Activated naive CD4-positive, alpha-beta T cell treated with anti-CD3 and anti-CD28 coated beads, Interleukin-2, amount 50 U/mL, for 72 hours (primary cell): ENCODE measurements at regions not wholly inside any gene's neighbourhood (a gene's known extent, or its start where the extent isn't known, plus 50 kb on each side); places are given as distances from the start of the nearest gene placed in this dataset.
"Not testable (repeated sequence)": the region's sequence is repeated elsewhere in the genome, so short reads cannot be mapped to it uniquely, and the experiment has no call there.

Experiments used
- ATAC-seq, 2 donors: fragments of 150-1000 bp; cut with Tn5 transposase; 2 replicates each; pipeline ENCODE4 v1.10.0; 2021; ENCODE audit warnings: mild to moderate bottlenecking in 2 of 2, moderate library complexity in 2 of 2
- DNase-seq, 2 donors: peaks; one replicate each; pipeline ENCODE4 v3.0.0; 2021 to 2022; ENCODE audit warnings: low spot score in 2 of 2
- H3K27ac Mint-ChIP-seq, 2 donors: one replicate each; pipeline ENCODE4 v1.8.0; 2022; ENCODE audit warnings: mild to moderate bottlenecking in 2 of 2, mixed read lengths in 2 of 2
- H3K36me3 Mint-ChIP-seq, 2 donors: one replicate each; pipeline ENCODE4 v1.8.0; 2022; ENCODE audit warnings: mixed read lengths in 2 of 2
- H3K9me3 Mint-ChIP-seq, 2 donors: one replicate each; pipeline ENCODE4 v1.8.0; 2022; ENCODE audit warnings: mixed read lengths in 2 of 2

GRCh38 chr5:63774939-63775338 lies 187.3 kb downstream of the HTR1A start:
- Mint-ChIP-seq H3K36me3 (no peaks in the 10 kb centered on the region), H3K9me3 (peaks cover 4 to 16% of the 10 kb centered on the region in 2 donors), H3K27ac (no peak overlapping the region)
- DNase-seq (no peak), ATAC-seq (no peak)

DNA sequence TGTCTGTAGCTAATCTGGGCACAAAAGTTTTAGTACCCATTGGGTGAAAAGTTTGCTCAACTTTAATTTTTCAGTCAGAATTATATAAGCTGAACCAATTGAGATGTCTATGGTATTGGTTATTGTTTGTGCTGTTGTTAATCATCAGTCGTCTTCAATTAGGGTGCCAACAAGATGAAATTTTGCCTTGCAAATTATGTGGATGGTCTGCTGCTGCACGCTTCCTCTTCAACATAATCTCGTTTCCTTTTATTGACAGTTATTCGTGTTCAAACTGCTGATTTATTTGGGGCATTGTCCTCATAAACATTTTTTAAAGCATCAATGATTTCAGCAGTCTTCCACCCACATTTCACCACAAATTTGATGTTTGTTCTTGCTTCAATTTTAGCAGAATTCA lies 194.0 kb downstream of the HTR1A start:
- ATAC-seq (no peak), DNase-seq (no peak)
- Mint-ChIP-seq H3K36me3 (no peaks in the 10 kb centered on the region), H3K9me3 (peaks cover 7 to 18% of the 10 kb centered on the region in 2 donors), H3K27ac (no peak overlapping the region)

GRCh38 chr5:63760965-63761364 lies 201.3 kb downstream of the HTR1A start:
- Mint-ChIP-seq H3K9me3 (peaks cover 7 to 8% of the 10 kb centered on the region in 2 donors), H3K27ac (no peak overlapping the region), H3K36me3 (no peaks in the 10 kb centered on the region)
- DNase-seq (no peak), ATAC-seq (no peak)

DNA sequence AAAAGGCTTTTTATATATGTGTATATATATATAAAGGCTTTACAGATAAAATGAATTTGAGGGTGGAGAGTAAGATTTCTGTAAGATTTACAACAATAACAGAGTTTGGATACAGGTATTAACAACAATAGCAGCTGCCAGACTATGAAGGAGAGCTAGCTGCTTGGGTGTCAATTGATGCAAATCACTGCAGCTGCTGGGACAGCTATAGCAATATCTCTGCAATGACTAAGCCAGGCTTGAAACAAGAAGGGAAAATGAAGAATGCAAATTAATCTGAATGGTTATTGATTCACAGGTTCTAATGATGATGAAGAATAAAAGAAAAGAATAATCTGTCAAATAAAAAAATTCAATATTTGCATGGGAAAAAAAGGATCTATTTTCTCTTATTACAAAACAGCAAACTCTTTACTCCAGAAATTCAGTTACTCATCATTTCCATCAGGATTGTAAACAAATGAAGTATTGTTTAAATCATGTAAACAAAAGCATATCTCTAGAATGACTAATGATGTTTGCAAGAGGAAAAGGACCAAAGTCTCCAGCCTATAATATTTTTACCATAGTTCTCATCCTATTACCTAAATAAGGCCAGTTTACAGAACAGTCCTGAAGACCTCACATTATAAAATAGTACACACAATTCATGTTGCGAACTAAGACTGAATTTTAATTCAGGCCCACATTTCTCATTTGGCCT lies 219.0 kb downstream of the HTR1A start:
- ATAC-seq (no peak), DNase-seq (no peak)
- no peaks in the 10 kb centered on the region for H3K36me3 Mint-ChIP-seq
- H3K27ac Mint-ChIP-seq, result no peak overlapping the region
- H3K9me3 Mint-ChIP-seq, result peaks cover 16 to 21% of the 10 kb centered on the region in 2 donors

DNA sequence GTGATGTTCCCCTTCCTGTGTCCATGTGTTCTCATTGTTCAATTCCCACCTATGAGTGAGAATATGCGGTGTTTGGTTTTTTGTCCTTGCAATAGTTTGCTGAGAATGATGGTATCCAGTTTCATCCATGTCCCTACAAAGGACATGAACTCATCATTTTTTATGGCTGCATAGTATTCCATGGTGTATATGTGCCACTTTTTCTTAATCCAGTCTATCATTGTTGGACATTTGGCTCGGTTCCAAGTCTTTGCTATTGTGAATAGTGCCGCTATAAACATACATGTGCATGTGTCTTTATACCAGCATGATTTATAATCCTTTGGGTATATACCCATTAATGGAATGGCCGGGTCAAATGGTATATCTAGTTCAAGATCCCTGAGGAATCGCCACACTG lies 229.4 kb downstream of the HTR1A start:
- H3K36me3 Mint-ChIP-seq, ATAC-seq, DNase-seq, H3K27ac Mint-ChIP-seq: not testable (repeated sequence)
- peaks cover 5 to 20% of the 10 kb centered on the region in 2 donors for H3K9me3 Mint-ChIP-seq

- H3K36me3 Mint-ChIP-seq, result no peaks in the 10 kb centered on the region
- DNase-seq, result no peak
Observed at GRCh38 chr5:63727583-63727982, 234.7 kb downstream of the HTR1A start.

DNA sequence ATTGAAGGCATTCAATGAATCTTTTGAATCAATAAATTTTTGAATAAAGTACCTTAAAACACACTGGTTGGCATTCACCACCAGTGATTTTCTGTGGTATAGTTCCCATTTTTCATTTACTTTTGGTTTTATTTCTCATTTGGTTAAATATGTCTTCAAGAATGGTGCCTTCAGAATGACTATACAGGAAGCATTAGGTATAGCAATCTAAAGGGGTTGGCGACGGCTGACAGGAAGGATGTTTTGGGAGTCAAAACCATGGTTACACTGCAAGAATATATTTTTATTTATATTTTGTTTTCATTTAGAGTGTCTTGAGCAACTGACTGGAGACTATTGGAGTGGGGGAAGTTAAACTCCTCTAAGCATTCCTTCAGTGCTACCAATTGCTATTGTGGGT lies 235.7 kb downstream of the HTR1A start:
- DNase-seq (no peak), ATAC-seq (no peak)
- no peak overlapping the region for H3K27ac Mint-ChIP-seq
- H3K9me3 Mint-ChIP-seq, result peaks cover 9 to 11% of the 10 kb centered on the region in 2 donors
- no peaks in the 10 kb centered on the region for H3K36me3 Mint-ChIP-seq

More at GRCh38 chr5:63727583-63727982, 234.7 kb downstream of the HTR1A start:
- Mint-ChIP-seq H3K9me3 (peaks cover 9 to 17% of the 10 kb centered on the region in 2 donors), H3K27ac (no peak overlapping the region)
- no peak for ATAC-seq

GRCh38 chr5:63719147-63719546 lies 243.1 kb downstream of the HTR1A start:
- DNase-seq (no peak), ATAC-seq (no peak)
- Mint-ChIP-seq H3K9me3 (no peaks in the 10 kb centered on the region), H3K27ac (no peak overlapping the region), H3K36me3 (no peaks in the 10 kb centered on the region)

GRCh38 chr5:63700241-63700640 lies 262.0 kb downstream of the HTR1A start:
- H3K9me3 Mint-ChIP-seq, result peaks cover 2 to 3% of the 10 kb centered on the region in 2 donors
- no peaks in the 10 kb centered on the region for H3K36me3 Mint-ChIP-seq
- no peak for ATAC-seq
- no peak for DNase-seq
- no peak overlapping the region for H3K27ac Mint-ChIP-seq

- no peak for ATAC-seq
- no peak for DNase-seq
- H3K27ac Mint-ChIP-seq, result no peak overlapping the region
- no peaks in the 10 kb centered on the region for H3K36me3 Mint-ChIP-seq
- H3K9me3 Mint-ChIP-seq, result no peaks in the 10 kb centered on the region
Observed at GRCh38 chr5:63697811-63698210, 264.4 kb downstream of the HTR1A start.

DNA sequence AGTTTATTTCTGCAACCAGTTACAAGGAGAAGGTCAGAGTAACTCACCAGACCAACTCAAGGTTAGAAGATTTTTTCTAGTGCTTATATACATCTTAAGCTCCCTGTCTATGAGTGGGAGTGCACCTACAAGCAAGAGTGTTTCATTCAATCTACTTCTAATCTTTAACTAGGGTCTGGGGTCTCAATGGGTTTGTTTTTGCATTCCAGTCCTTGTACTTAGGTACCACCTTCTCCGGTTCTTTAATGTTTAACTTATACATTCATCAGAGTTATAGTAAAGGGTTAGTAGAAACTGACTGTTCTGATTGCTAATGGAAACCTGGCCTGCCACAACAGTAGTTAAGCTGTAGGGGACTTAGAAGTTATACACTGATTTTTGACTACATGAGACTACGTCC lies 271.7 kb downstream of the HTR1A start:
- Mint-ChIP-seq H3K9me3 (no peaks in the 10 kb centered on the region), H3K27ac (no peak overlapping the region), H3K36me3 (no peaks in the 10 kb centered on the region)
- ATAC-seq (no peak), DNase-seq (no peak)

- ATAC-seq (no peak), DNase-seq (no peak)
- Mint-ChIP-seq H3K9me3 (no peaks in the 10 kb centered on the region), H3K36me3 (no peaks in the 10 kb centered on the region), H3K27ac (no peak overlapping the region)
Observed at GRCh38 chr5:63687854-63688516, 274.3 kb downstream of the HTR1A start.

DNA sequence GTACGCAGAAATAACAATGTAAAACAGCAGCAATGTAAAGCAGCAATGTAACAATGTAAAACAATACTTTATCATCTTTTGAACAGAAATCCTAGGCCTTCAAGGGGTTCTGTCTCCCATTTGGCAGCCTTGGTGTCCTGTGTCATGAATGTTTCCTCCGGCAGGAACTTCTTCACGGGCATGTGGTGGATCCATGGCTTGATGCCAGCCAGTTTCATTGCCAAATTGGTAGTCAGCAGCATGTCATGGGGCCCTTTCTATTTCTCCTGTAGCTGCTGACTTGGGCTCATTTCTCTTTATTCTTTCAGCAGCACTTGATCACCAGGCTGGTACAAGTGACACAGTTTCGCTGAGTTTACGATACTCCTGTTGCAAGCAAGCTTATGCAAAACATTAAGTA lies 275.3 kb downstream of the HTR1A start:
- no peak for ATAC-seq

DNA sequence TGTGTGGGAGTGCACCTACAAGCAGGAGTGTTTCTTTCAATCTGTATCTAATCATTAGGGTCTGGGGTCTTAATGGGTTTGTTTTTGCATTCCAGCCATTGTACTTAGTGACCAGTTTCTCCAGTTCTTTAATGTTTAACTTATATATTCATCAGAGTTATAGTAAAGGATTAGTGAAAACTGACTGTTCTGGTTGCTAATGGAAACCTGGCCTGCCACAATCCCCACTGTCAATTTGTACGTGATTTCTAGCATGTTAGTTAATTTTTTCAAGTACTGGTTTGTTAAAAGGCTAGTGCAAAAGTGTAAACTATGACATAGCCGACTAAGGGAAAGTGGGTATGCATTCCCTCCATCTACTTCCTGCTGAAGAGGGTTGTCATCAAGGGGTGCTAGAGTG lies 276.1 kb downstream of the HTR1A start:
- DNase-seq (no peak), ATAC-seq (no peak)
- Mint-ChIP-seq H3K27ac (no peak overlapping the region), H3K36me3 (no peaks in the 10 kb centered on the region), H3K9me3 (no peaks in the 10 kb centered on the region)

More for the DNA sequence above, 275.3 kb downstream of the HTR1A start:
- H3K27ac Mint-ChIP-seq, result no peak overlapping the region
- H3K36me3 Mint-ChIP-seq, result no peaks in the 10 kb centered on the region
- DNase-seq, result no peak
- H3K9me3 Mint-ChIP-seq, result no peaks in the 10 kb centered on the region

- H3K9me3 Mint-ChIP-seq, result no peaks in the 10 kb centered on the region
- H3K36me3 Mint-ChIP-seq, result no peaks in the 10 kb centered on the region
- no peak overlapping the region for H3K27ac Mint-ChIP-seq
- DNase-seq (no peak), ATAC-seq (no peak)
Observed at GRCh38 chr5:63685454-63685853, 276.8 kb downstream of the HTR1A start.

DNA sequence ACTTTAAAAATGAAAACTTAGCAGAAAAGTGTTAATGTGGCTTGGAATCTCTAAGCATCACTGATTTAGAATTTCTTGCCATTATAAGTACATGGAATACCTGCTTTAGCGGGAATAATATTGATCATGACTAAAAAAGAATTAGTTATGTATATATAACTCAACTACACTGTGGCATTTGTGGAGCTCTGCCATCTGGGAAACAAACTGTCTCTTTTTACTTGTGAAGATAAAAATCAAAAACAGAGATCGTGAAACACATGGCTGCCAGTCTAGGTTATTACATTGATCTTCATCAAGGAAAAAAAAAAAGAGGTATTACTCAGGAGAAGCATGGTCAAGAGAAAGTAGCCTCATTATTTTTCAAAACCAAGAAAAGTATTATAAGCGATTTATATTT lies 287.4 kb downstream of the HTR1A start:
- no peak overlapping the region for H3K27ac Mint-ChIP-seq
- ATAC-seq (no peak), DNase-seq (no peak)
- peaks cover 10 to 26% of the 10 kb centered on the region in 2 donors for H3K9me3 Mint-ChIP-seq
- peaks cover 0 to 12% of the 10 kb centered on the region in 2 donors for H3K36me3 Mint-ChIP-seq

DNA sequence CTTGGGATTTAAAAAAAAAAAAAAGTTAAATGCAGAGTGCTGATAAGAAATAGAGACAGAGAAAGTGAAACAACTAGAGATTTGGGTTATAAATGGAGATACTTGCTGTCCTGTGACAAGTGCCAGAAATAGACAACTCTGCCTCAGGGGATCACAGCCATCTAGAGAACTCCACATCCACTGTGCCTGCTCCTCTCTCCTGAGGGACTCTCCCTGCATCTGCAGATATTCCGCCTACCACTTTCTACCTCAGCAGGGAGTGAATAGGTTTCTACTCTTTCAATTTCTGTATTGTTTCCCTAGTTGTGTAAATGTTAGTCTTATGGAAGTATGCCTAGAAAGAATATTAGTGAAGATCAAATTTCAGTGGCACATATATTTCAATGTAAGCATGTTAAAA lies 307.2 kb downstream of the HTR1A start:
- ATAC-seq, result no peak
- Mint-ChIP-seq H3K9me3 (peaks cover 8 to 9% of the 10 kb centered on the region in 2 donors), H3K27ac (no peak overlapping the region), H3K36me3 (no peaks in the 10 kb centered on the region)
- DNase-seq, result no peak

DNA sequence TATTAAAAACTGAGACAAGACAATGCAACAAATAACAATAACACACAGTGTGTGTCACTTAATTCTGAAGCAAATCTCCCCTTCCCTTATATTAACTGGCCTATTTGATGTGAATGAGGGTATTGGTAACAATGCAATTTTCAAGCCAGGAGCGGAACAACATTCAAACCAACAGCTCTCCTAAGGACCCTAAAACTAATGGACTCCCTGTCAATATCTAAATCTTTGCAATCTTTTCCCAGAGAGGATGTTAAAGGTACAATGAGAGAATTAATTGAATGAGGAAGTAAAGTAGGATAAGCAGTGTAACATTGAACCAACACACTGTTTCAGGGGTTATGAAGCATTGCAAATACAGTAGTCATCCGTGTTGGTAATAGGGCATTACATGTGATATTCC lies 311.7 kb downstream of the HTR1A start:
- ATAC-seq, result no peak
- DNase-seq, result no peak
- H3K27ac Mint-ChIP-seq, result no peak overlapping the region
- peaks cover 0 to 3% of the 10 kb centered on the region in 2 donors for H3K36me3 Mint-ChIP-seq
- H3K9me3 Mint-ChIP-seq, result peaks cover 11 to 16% of the 10 kb centered on the region in 2 donors
